ENCODE measurements at regions not wholly inside any gene's neighbourhood (a gene's known extent, or its start where the extent isn't known, plus 50 kb on each side); places are given as distances from the start of the nearest gene placed in this dataset.

GRCh38 chr2:219961947-219962498, 334.6 kb downstream of the SLC4A3 start:
- DNase-seq = no peak

- no peak for DNase-seq
Measured at GRCh38 chr2:219962801-219963200, 335.4 kb downstream of the SLC4A3 start.

GRCh38 chr2:219965287-219966194, 338.1 kb downstream of the SLC4A3 start:
- no peak for DNase-seq

- no peak for DNase-seq
Measured at GRCh38 chr2:219967247-219968245, 340.1 kb downstream of the SLC4A3 start.

GRCh38 chr2:219968685-219969345, 341.4 kb downstream of the SLC4A3 start:
- DNase-seq = no peak

GRCh38 chr2:219969508-219969907, 342.1 kb downstream of the SLC4A3 start:
- no peak for DNase-seq

GRCh38 chr2:219973136-219973535, 345.7 kb downstream of the SLC4A3 start:
- DNase-seq = no peak

- no peak for DNase-seq
Measured at GRCh38 chr2:219976871-219977270, 349.4 kb downstream of the SLC4A3 start.

GRCh38 chr2:219980638-219981037, 353.2 kb downstream of the SLC4A3 start:
- no peak for DNase-seq

GRCh38 chr2:219983836-219984235, 356.4 kb downstream of the SLC4A3 start:
- DNase-seq = no peak

- DNase-seq = no peak
Measured at GRCh38 chr2:219985017-219985416, 357.6 kb downstream of the SLC4A3 start.

GRCh38 chr2:219987830-219988229, 360.4 kb downstream of the SLC4A3 start:
- DNase-seq = no peak

- DNase-seq = no peak
Measured at GRCh38 chr2:219989744-219990143, 362.3 kb downstream of the SLC4A3 start.

- no peak for DNase-seq
Measured at GRCh38 chr2:219991116-219991515, 363.7 kb downstream of the SLC4A3 start.

- DNase-seq = no peak
Measured at GRCh38 chr2:219995399-219995798, 368.0 kb downstream of the SLC4A3 start.

- no peak for DNase-seq
Measured at GRCh38 chr2:219995991-219996765, 368.7 kb downstream of the SLC4A3 start.

GRCh38 chr2:219997341-219997851, 370.0 kb downstream of the SLC4A3 start:
- peak; percentile 5 to 14 for DNase-seq

GRCh38 chr2:219998107-219998506, 370.7 kb downstream of the SLC4A3 start:
- no peak for DNase-seq

- no peak for DNase-seq
Measured at GRCh38 chr2:219998714-219999227, 371.3 kb downstream of the SLC4A3 start.

GRCh38 chr2:220000080-220000479, 372.6 kb downstream of the SLC4A3 start:
- DNase-seq = no peak

- DNase-seq = no peak
Measured at GRCh38 chr2:220000586-220000985, 373.2 kb downstream of the SLC4A3 start.
